ENCODE measurements at regions not wholly inside any gene's neighbourhood (a gene's known extent, or its start where the extent isn't known, plus 50 kb on each side); places are given as distances from the start of the nearest gene placed in this dataset.

DNA sequence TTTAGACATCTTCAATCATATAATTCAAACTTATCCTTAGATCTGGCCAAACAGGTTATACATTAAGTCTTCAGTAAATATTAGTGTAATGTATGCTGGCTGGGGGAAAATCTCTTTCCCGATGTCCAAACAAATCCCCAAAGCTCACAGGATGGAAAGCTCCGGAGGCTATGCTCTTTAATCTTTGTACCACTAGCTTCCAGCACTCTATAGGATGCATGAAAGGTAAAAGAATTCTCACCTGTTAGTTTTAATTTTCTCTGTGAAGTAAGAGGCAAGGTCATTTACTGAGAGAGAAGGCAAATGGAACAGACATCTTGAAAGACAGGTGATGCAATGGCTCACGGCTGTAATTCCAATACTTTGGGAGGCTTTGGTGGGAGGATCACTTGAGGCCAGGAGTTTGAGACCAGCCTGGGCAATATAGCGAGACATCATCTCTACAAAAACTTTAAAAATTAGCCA lies 99.8 kb upstream of the KIF5B start (continued):
- no peak for TF ChIP-seq PHB2 (IDR thresholded peaks at IDR 0.05; ENCODE audit: partially characterized antibody)
- TF ChIP-seq, protein P1, sequence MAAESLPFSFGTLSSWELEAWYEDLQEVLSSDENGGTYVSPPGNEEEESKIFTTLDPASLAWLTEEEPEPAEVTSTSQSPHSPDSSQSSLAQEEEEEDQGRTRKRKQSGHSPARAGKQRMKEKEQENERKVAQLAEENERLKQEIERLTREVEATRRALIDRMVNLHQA (CRISPR knock-in tag; IDR thresholded peaks at IDR 0.05) = no peak
- no peak for TF ChIP-seq MEIS2 (CRISPR knock-in tag; IDR thresholded peaks at IDR 0.05)
- no peak for TF ChIP-seq AGO2 (optimal IDR thresholded peaks at IDR 0.05; ENCODE audit: low read depth, low read length)
- TF ChIP-seq MYNN (CRISPR knock-in tag; IDR thresholded peaks at IDR 0.05; ENCODE audit: low read depth) = no peak
- TF ChIP-seq AHR (CRISPR knock-in tag; IDR thresholded peaks at IDR 0.05) = no peak
- TF ChIP-seq RBFOX2 (IDR thresholded peaks at IDR 0.05; ENCODE audit: low read depth, low read length) = no peak
- no peak for TF ChIP-seq KLF6 (CRISPR knock-in tag; IDR thresholded peaks at IDR 0.05)
- no peak for TF ChIP-seq ZNF577 (CRISPR knock-in tag; IDR thresholded peaks at IDR 0.05; ENCODE audit: borderline replicate concordance, low read depth)
- TF ChIP-seq HOXA7 (CRISPR knock-in tag; IDR thresholded peaks at IDR 0.05) = no peak
- TF ChIP-seq, protein P2, sequence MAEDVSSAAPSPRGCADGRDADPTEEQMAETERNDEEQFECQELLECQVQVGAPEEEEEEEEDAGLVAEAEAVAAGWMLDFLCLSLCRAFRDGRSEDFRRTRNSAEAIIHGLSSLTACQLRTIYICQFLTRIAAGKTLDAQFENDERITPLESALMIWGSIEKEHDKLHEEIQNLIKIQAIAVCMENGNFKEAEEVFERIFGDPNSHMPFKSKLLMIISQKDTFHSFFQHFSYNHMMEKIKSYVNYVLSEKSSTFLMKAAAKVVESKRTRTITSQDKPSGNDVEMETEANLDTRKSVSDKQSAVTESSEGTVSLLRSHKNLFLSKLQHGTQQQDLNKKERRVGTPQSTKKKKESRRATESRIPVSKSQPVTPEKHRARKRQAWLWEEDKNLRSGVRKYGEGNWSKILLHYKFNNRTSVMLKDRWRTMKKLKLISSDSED (CRISPR knock-in tag; IDR thresholded peaks at IDR 0.05) = no peak
- TF ChIP-seq SNAI1 (CRISPR knock-in tag; IDR thresholded peaks at IDR 0.05; ENCODE audit: borderline replicate concordance) = no peak
- peak; percentile 71 for TF ChIP-seq ADNP (CRISPR knock-in tag; IDR thresholded peaks at IDR 0.05)
- TF ChIP-seq, protein P3, sequence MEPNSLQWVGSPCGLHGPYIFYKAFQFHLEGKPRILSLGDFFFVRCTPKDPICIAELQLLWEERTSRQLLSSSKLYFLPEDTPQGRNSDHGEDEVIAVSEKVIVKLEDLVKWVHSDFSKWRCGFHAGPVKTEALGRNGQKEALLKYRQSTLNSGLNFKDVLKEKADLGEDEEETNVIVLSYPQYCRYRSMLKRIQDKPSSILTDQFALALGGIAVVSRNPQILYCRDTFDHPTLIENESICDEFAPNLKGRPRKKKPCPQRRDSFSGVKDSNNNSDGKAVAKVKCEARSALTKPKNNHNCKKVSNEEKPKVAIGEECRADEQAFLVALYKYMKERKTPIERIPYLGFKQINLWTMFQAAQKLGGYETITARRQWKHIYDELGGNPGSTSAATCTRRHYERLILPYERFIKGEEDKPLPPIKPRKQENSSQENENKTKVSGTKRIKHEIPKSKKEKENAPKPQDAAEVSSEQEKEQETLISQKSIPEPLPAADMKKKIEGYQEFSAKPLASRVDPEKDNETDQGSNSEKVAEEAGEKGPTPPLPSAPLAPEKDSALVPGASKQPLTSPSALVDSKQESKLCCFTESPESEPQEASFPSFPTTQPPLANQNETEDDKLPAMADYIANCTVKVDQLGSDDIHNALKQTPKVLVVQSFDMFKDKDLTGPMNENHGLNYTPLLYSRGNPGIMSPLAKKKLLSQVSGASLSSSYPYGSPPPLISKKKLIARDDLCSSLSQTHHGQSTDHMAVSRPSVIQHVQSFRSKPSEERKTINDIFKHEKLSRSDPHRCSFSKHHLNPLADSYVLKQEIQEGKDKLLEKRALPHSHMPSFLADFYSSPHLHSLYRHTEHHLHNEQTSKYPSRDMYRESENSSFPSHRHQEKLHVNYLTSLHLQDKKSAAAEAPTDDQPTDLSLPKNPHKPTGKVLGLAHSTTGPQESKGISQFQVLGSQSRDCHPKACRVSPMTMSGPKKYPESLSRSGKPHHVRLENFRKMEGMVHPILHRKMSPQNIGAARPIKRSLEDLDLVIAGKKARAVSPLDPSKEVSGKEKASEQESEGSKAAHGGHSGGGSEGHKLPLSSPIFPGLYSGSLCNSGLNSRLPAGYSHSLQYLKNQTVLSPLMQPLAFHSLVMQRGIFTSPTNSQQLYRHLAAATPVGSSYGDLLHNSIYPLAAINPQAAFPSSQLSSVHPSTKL (CRISPR knock-in tag; IDR thresholded peaks at IDR 0.05) = peak; percentile 50
- TF ChIP-seq KDM5B (CRISPR knock-in tag; IDR thresholded peaks at IDR 0.05; ENCODE audit: borderline replicate concordance) = no peak
- TF ChIP-seq ZNF773 (CRISPR knock-in tag; IDR thresholded peaks at IDR 0.05; ENCODE audit: borderline replicate concordance) = no peak
- TF ChIP-seq, protein P4, sequence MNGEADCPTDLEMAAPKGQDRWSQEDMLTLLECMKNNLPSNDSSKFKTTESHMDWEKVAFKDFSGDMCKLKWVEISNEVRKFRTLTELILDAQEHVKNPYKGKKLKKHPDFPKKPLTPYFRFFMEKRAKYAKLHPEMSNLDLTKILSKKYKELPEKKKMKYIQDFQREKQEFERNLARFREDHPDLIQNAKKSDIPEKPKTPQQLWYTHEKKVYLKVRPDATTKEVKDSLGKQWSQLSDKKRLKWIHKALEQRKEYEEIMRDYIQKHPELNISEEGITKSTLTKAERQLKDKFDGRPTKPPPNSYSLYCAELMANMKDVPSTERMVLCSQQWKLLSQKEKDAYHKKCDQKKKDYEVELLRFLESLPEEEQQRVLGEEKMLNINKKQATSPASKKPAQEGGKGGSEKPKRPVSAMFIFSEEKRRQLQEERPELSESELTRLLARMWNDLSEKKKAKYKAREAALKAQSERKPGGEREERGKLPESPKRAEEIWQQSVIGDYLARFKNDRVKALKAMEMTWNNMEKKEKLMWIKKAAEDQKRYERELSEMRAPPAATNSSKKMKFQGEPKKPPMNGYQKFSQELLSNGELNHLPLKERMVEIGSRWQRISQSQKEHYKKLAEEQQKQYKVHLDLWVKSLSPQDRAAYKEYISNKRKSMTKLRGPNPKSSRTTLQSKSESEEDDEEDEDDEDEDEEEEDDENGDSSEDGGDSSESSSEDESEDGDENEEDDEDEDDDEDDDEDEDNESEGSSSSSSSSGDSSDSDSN (CRISPR knock-in tag; IDR thresholded peaks at IDR 0.05) = no peak
- TF ChIP-seq ZNF17 (CRISPR knock-in tag; IDR thresholded peaks at IDR 0.05) = no peak
- no peak for TF ChIP-seq ARNTL (CRISPR knock-in tag; IDR thresholded peaks at IDR 0.05)
- TF ChIP-seq E2F1 (CRISPR knock-in tag; IDR thresholded peaks at IDR 0.05) = no peak
- no peak for TF ChIP-seq HNRNPK (IDR thresholded peaks at IDR 0.05; ENCODE audit: low read depth, low read length, poor library complexity, severe bottlenecking)
